Amniotic epithelial cell (primary cell): ENCODE measurements at regions not wholly inside any gene's neighbourhood (a gene's known extent, or its start where the extent isn't known, plus 50 kb on each side); places are given as distances from the start of the nearest gene placed in this dataset.
A peak's percentile ranks its signal among the peaks of the same experiment; 100 is the strongest.

Experiments
- DNase-seq: peaks from one replicate; pipeline ENCODE4 v3.0.0-alpha.2; 2010; ENCODE audit warnings: low read depth

GRCh38 chrX:16445166-16445752, 204.7 kb upstream of the S100G start:
- peak; percentile 9 for DNase-seq

DNA sequence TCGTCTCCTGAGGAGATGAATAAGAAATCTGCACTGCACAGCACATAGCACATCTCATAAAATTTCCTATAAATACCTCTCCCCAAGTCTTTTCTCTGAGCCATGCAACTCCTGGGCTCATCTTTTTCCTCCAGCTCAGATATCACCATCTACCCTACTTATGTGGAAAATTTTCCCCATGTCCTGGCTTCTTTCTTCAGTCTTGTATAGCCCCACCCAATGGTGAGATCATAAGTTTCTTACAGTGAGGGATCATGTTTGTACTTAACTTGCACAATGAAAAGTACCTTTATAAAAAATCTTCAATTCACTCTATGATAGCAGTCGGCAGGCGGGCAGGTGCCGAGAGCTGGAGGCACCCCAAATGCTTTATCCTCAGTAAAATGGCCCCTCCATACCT, 198.6 kb upstream of the S100G start:
- peak; percentile 43 for DNase-seq

DNA sequence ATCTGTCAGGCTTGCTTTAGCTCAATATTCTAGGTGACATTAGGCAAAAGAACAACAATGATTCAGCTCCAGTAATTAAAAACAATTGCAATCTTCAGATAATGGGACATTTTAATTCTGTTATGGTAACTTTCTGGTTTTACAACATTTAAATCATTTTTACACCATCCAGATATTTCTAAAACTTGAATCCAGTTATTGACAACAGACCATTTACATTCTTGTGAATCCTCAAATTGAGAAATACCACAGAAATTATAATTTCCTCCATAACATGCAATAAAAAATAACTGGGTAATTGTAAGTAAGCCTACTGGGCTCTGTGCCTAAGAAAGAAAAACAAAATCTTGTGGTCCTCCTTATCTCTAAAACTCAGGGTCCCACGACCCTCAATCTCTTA, 195.0 kb upstream of the S100G start:
- no peak for DNase-seq

- DNase-seq: no peak
Measured at GRCh38 chrX:16457239-16457638, 192.7 kb upstream of the S100G start.

DNA sequence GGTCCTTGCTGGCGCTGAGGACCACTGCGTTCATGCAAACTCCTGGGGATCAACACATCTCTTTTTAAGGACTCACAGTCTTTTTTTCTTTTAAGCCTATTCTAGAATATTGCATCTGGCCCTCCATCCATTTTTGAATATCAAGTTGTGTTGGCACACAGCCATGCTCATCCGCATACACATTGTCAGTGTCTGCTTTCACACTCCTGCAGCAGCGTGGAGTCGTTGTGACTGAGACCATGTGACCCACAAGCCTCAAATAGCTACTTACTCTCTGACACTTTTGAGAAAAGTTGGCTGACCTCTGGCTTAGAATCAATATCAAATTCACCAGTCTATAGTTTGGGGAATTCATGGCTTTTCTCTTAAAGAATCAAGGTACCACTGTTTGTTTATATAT, 191.8 kb upstream of the S100G start:
- DNase-seq: no peak

DNA sequence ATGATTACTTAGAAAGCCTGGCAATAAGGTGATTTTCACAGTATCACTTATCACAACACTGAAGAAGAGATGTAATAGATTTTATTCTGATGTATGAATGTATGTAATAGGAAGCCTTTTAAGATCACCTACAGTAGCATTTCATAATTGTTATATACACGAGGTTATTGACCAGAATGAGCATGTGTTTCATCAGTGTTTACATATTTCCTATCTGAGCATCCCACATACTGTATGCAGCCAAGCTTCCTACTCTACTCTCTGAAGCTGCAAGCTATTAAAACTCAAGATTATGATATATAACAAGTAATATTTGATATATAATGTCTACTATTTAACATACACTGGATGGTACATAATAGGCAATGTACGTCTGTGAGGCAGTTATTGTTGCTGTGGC, 190.9 kb upstream of the S100G start:
- DNase-seq: no peak

DNA sequence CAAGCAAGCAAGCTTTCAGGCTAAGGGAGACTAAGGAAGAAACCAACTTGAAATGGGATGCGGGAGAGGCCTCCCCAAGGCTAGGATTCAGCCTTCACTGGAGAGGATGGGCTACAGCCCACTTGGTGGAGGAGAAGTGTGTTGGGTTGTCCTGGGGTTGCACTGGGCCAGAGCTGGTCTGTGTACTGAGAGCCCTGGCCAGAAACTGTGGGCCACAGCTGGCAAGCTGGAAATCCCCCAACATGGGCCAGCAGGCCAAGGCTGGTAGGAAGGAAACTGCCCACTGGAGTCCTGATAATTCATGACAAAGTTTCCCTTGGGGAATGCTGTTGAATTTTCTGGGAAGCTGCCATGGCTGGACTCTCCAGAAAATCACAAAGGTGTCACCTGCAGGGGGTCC, 188.0 kb upstream of the S100G start:
- DNase-seq: no peak

- peak; percentile 41 for DNase-seq
Measured at GRCh38 chrX:16462912-16463311, 187.0 kb upstream of the S100G start.

DNA sequence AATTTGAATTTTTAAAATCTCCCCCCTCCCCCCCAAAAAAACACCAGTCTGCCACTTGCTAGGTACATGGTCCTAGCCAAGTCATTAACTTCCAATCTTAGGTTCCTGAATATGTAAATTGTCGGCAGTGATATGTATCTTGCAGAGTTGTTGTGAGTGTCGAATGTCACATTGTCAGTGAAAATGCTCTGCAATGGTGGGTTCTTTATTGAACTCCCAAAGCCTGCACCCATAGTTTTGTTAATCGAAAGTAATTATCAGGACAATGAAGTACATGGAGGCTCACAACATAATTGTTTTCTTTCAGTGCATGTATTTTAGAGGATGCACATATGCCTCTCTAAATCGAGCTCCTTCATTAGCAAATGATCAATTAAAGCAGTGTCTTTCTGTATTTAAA, 185.6 kb upstream of the S100G start:
- DNase-seq: no peak

- no peak for DNase-seq
Measured at GRCh38 chrX:16465081-16465876, 184.7 kb upstream of the S100G start.

- peak; percentile 62 for DNase-seq
Measured at GRCh38 chrX:16466640-16467432, 183.1 kb upstream of the S100G start.

DNA sequence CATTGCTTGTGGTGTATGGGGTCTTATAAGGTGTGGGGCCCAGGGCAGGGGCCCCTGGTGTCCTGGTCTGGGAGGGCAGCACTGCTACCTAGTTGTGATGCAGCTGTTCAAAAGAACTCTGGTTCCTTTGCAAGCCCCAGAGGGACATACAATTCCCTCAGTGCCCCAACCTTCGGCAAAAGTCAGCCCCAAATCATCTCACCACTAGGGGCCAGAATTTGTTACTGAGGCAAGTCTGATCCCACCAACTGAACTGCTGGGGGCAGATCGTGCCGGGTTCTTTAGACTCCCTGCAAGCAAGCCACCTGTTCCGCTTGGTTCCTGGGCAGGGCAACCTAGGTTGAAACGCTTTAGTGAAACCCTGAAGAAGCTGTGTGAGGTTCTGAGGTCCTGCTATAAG, 180.1 kb upstream of the S100G start:
- DNase-seq: no peak

- no peak for DNase-seq
Measured at GRCh38 chrX:16472345-16472744, 177.6 kb upstream of the S100G start.

GRCh38 chrX:16474511-16474910, 175.4 kb upstream of the S100G start:
- DNase-seq: no peak

DNA sequence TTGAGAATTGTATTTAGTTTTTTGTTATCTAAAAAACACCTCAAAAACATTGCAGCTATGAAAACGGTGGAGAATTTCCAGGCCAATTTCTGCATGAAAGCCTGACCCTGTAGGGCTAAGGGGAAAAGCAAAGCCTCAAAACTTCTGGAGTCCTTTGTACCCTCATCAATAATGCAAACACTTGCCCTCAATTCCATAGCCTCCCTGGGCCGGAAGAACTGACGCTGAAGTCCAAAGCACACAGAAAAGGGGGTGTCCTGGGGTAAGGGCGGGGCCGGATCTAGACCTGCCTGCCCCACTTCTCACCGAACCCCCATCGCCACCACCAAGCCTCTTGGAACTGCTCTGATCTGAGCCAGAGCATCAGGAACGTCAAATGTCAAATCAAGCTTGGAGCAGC, 173.9 kb upstream of the S100G start:
- no peak for DNase-seq

- DNase-seq: no peak
Measured at GRCh38 chrX:16476692-16477091, 173.3 kb upstream of the S100G start.

GRCh38 chrX:16479206-16479869, 170.6 kb upstream of the S100G start:
- DNase-seq: peak; percentile 43

GRCh38 chrX:16480049-16480448, 169.9 kb upstream of the S100G start:
- DNase-seq: no peak

DNA sequence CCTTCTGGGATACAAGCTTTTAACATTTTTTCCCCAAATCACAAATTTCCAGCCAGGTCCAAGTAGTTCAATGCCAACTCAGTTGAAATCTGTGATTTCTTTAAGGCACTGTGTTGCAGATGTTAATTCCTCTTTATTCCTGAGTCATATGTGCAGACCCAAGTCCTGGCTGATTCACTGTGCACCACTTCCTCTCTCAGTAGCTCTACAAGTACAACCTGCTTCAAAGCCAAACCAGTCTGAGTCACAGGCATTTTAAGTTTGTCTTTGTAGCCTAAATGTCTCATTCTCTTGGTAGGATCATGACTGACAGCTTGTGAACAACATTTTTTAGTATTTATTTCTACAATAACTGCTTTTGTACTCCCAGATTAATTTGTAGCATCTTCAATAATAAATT, 165.6 kb upstream of the S100G start:
- peak; percentile 87 for DNase-seq

DNA sequence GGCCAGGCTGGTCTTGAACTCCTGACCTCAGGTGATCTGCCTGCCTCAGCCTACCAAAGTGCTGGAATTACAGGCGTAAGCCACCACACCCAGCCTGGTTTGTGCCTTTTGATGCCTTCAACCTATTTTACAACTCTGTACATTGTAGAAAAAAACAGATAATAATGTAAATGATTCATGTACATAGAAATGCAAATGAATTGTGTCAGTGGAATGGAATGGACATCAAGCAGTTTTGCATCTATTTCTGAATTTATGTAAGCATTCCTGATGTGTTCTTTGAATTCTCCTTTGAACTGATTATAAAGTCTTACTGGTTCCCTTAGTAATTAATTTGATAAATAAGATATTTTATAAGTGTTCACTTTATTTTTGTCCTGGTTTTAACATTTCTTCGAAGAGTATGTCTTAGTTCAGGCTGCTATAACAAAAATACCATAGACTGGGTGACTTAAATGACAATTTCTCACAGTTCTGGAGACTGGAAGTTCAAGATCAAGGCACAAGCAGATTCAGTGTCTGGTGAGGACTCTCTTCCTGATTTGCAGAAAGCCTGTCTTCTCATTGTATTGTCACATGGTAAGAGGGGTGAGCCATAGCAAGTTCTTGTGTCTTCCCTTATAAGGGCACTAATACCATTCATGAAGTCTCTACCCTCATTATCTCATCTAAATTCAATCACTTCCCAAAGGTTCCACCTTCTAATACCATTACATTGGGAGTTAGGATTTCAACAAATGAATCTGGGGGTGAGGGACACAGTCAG, 162.2 kb upstream of the S100G start:
- peak; percentile 7 for DNase-seq

DNA sequence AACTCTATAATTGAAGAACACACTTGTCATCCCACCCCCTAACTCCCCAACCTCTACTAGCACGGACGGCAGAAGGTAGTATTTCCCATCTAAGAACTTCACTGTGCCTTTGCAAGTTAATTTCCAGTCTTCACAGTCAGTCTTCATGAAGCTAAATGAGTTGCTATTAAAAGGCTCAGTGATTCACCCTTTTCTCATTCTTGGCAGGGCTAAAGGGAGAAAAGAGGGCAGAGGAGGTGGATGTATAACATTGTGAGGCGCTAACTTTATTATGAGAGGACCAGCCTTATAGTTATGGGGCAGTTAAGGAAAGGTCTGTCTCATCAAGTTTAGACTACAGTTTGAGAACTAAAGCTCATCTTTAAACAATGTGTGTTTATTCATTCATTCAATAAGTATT, 161.0 kb upstream of the S100G start:
- no peak for DNase-seq

DNA sequence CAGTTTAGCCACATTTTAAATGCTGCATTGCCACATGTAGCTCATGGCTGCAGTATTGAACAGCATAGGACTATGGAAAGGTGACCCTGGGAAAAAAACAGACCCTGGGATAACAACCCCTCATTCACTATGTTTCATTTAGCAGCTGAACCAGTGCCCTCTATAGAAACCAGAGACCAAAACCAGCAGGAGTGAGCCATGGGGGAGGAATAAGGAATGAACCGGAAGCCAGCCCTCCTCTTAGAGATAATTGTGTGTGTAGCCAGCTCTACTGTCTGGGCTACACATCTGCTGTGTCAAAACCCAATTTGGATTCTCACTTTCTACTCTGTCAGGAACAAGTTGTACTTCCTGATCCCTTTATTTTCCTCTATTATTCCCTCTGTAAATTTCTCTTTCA, 158.5 kb upstream of the S100G start:
- DNase-seq: no peak
